Endodermal cell (in vitro differentiated cells): ENCODE measurements at regions not wholly inside any gene's neighbourhood (a gene's known extent, or its start where the extent isn't known, plus 50 kb on each side); places are given as distances from the start of the nearest gene placed in this dataset.
"Not testable (repeated sequence)": the region's sequence is repeated elsewhere in the genome, so short reads cannot be mapped to it uniquely, and the experiment has no call there.

Experiments used
- DNase-seq: peaks from one replicate; pipeline ENCODE4 v3.0.0-alpha.2; 2017
- H3K27ac ChIP-seq: 2 replicates; pipeline ENCODE4 v1.5.1; 2013; ENCODE audit warnings: mild to moderate bottlenecking, low read depth, low read length, moderate library complexity
- H3K27me3 ChIP-seq: 2 replicates; pipeline ENCODE4 v1.6.1; 2013; ENCODE audit warnings: mild to moderate bottlenecking, low read length, moderate library complexity; ENCODE audit not compliant: insufficient read depth, control insufficient read depth, poor library complexity, severe bottlenecking
- H3K36me3 ChIP-seq: 2 replicates; pipeline ENCODE4 v1.7.0; 2013; ENCODE audit warnings: mild to moderate bottlenecking, low read length, moderate library complexity; ENCODE audit not compliant: control insufficient read depth, insufficient read depth
- H3K4me1 ChIP-seq: one replicate; pipeline ENCODE4 v1.7.0; 2013; ENCODE audit warnings: low read length; ENCODE audit not compliant: control insufficient read depth, insufficient read depth
- H3K4me3 ChIP-seq: 2 replicates; pipeline ENCODE4 v1.5.1; 2013; ENCODE audit warnings: mild to moderate bottlenecking, low read length, moderate library complexity
- H3K9ac ChIP-seq: 2 replicates; pipeline ENCODE4 v1.6.1; 2013; ENCODE audit warnings: mild to moderate bottlenecking, low read length, moderate library complexity; ENCODE audit not compliant: poor library complexity, severe bottlenecking; ENCODE audit errors: extremely low read depth
- H3K9me3 ChIP-seq: 2 replicates; pipeline ENCODE4 v1.6.1; 2013; ENCODE audit warnings: mild to moderate bottlenecking, low read length, moderate library complexity; ENCODE audit not compliant: control insufficient read depth
- H3K27ac Mint-ChIP-seq: 2 replicates; pipeline ENCODE4 v1.8.0; 2020; ENCODE audit warnings: mixed read lengths
- H3K27me3 Mint-ChIP-seq: 2 replicates; pipeline ENCODE4 v1.8.0; 2021; ENCODE audit warnings: mild to moderate bottlenecking, mixed read lengths; ENCODE audit not compliant: insufficient read depth
- H3K36me3 Mint-ChIP-seq: 2 replicates; pipeline ENCODE4 v1.8.0; 2020; ENCODE audit warnings: low read depth, mixed read lengths
- H3K4me1 Mint-ChIP-seq: 2 replicates; pipeline ENCODE4 v1.8.0; 2020; ENCODE audit warnings: mixed read lengths
- H3K4me3 Mint-ChIP-seq: 2 replicates; pipeline ENCODE4 v1.8.0; 2020; ENCODE audit warnings: mild to moderate bottlenecking, moderate library complexity, mixed read lengths
- H3K9me3 Mint-ChIP-seq: 2 replicates; pipeline ENCODE4 v1.8.0; 2020; ENCODE audit warnings: mild to moderate bottlenecking, mixed read lengths
- WGBS, 2 experiments: methylation state at CpG; one replicate each; pipeline versions ENCODE4 v1.1.5 to v1.1.7; 2013; ENCODE audit warnings: missing lambda C conversion rate in 2 of 2, mixed read lengths in 1 of 2; ENCODE audit not compliant: insufficient coverage in 1 of 2, insufficient read length in 1 of 2; 5-methylcytosine and 5-hydroxymethylcytosine counted together
- TF ChIP-seq, protein P1 (sequence below): fragments of 200-600 bp; sonication (generic); conservative IDR thresholded peaks from 2 replicates; pipeline ENCODE4 v1.5.0; 2021; ENCODE audit warnings: antibody characterized with exemption, mild to moderate bottlenecking

DNA sequence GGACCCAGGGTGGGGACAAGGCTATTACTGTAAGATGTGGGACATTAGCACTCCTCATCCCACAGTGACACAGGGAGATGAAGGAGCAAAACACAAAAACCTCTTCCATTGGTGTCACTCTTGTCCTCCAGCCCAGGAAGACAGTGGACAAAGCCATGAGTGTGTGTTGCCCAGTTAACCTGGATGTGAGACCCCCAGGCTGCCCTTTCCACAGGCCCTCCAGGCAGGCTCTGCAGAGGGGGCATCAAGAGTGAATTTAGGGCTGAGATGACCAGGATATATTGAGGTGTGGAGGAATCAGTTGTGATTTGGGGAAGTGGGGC, 111.3 kb downstream of the GGTLC2 start:
- Mint-ChIP-seq H3K9me3 (no peaks in the 10 kb centered on the region), H3K36me3 (no peaks in the 10 kb centered on the region), H3K27me3 (peaks cover 59% of the 10 kb centered on the region), H3K4me1 (no peaks in the 10 kb centered on the region), H3K4me3 (no peak overlapping the region), H3K27ac (no peak overlapping the region)
- no peak for DNase-seq
- Histone ChIP-seq H3K4me1 (no peaks in the 10 kb centered on the region), H3K9me3 (no peaks in the 10 kb centered on the region), H3K4me3 (no peak overlapping the region), H3K9ac (no peak overlapping the region), H3K27me3 (peaks cover 23% of the 10 kb centered on the region), H3K27ac (no peak overlapping the region), H3K36me3 (no peaks in the 10 kb centered on the region)
- TF ChIP-seq, protein P1, sequence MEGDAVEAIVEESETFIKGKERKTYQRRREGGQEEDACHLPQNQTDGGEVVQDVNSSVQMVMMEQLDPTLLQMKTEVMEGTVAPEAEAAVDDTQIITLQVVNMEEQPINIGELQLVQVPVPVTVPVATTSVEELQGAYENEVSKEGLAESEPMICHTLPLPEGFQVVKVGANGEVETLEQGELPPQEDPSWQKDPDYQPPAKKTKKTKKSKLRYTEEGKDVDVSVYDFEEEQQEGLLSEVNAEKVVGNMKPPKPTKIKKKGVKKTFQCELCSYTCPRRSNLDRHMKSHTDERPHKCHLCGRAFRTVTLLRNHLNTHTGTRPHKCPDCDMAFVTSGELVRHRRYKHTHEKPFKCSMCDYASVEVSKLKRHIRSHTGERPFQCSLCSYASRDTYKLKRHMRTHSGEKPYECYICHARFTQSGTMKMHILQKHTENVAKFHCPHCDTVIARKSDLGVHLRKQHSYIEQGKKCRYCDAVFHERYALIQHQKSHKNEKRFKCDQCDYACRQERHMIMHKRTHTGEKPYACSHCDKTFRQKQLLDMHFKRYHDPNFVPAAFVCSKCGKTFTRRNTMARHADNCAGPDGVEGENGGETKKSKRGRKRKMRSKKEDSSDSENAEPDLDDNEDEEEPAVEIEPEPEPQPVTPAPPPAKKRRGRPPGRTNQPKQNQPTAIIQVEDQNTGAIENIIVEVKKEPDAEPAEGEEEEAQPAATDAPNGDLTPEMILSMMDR: no peak

DNA sequence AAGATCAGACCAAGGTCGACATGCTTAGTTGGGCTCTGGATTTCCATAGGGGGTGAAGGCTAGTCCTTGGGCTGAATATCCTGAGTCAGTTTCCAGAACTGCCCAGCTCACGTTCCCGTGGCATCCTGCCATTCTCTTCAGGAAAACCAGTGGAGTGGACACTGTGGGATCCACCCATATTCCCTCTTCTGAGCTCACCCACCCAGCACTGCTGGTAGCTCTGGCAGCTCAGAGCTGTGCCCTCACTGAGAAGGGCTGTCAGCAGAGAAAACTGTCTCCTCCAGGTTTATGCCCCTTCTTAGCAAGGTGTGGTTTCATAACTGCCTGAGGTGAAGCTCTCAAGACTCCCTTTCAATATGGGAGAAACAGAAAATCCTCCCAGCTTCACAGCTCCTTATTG, 111.7 kb downstream of the GGTLC2 start:
- Histone ChIP-seq H3K4me3 (no peak overlapping the region), H3K9ac (no peak overlapping the region), H3K4me1 (no peaks in the 10 kb centered on the region), H3K27me3 (peaks cover 21% of the 10 kb centered on the region), H3K36me3 (no peaks in the 10 kb centered on the region), H3K9me3 (no peaks in the 10 kb centered on the region), H3K27ac (no peak overlapping the region)
- no peak overlapping the region for H3K27ac Mint-ChIP-seq
- 86 to 91% methylated on average over 3 of the region's 3 CpGs for WGBS, 2 experiments
- H3K9me3 Mint-ChIP-seq: no peaks in the 10 kb centered on the region
- H3K36me3 Mint-ChIP-seq: no peaks in the 10 kb centered on the region
- no peak for DNase-seq
- H3K27me3 Mint-ChIP-seq: peaks cover 61% of the 10 kb centered on the region
- TF ChIP-seq, protein P1: no peak
- H3K4me1 Mint-ChIP-seq: no peaks in the 10 kb centered on the region
- H3K4me3 Mint-ChIP-seq: no peak overlapping the region

DNA sequence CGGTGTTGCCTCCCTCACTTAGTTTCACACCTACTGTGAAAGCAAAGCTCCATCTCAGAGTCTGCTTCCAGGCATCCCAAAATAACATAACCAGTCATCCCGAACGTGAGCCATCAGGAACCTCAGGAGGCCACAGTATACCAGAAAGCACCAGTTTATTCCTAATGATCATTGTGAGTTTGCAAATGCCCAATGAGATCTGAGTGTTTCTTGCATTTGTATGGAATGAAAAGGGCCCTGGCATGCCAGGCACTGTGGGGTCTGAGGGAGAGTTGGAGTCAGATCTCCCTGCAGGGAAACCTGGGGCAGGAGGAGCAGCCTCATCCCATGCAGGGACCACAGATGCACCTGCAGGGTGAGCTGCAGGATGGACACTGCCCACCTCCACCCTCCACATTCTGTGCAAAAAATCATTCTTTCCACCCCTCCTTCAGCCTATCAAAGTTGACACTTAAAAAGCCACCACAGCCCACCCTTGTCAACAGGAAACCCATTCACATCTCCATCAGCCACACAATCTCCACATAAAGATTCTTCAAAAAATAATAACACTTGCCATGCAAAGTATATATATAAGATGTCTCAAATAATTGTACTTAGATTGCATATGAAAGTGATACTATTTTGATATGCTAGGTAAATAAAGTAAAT, 112.3 kb downstream of the GGTLC2 start:
- not testable (repeated sequence) for H3K27ac ChIP-seq, H3K4me1 ChIP-seq, H3K4me3 Mint-ChIP-seq, H3K36me3 Mint-ChIP-seq, H3K9ac ChIP-seq, H3K27ac Mint-ChIP-seq, H3K9me3 ChIP-seq, H3K36me3 ChIP-seq, H3K4me3 ChIP-seq, DNase-seq, H3K9me3 Mint-ChIP-seq, H3K4me1 Mint-ChIP-seq
- WGBS, 2 experiments: 71% methylated on average over 2 to 3 of the region's 3 CpGs
- peaks cover 17% of the 10 kb centered on the region for H3K27me3 ChIP-seq
- H3K27me3 Mint-ChIP-seq: peaks cover 61% of the 10 kb centered on the region

DNA sequence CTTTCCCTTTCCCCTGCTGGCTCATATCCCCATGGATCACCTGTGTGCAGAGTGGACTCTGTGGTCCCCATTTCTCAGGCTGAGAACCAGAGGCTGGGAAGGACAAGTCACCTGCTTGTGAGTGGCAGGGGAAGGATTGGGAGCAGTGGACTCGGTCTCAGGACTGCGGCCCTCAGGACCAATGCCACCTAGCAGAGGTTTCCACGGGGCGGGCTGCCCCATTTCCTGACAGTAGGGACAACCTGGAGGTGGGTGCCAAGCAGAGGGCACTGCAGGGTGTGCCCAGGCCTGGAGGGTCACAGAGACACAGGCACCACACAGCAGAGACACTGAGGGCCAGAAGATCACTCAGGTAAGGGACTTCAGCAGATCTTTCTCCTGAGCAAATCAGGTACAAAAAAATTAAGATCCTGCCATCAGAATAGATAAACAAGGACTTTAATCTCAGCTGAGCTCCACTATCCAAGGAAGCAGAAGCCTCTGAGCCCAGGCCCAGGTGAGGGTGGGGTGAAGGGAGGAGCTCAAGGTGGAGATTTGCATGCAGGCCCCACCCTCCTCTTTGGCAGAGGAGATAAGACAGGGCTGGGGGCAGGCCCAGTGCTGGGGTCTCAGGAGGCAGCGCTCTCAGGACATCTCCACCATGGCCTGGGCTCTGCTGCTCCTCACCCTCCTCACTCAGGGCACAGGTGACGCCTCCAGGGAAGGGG, 113.8 kb downstream of the GGTLC2 start:
- not testable (repeated sequence) for H3K36me3 Mint-ChIP-seq, H3K9me3 Mint-ChIP-seq, H3K27ac ChIP-seq, H3K36me3 ChIP-seq, H3K9ac ChIP-seq, H3K4me1 ChIP-seq, H3K4me3 ChIP-seq, DNase-seq, H3K4me3 Mint-ChIP-seq, H3K27ac Mint-ChIP-seq, H3K9me3 ChIP-seq, H3K4me1 Mint-ChIP-seq
- H3K27me3 ChIP-seq: peaks cover 22% of the 10 kb centered on the region
- H3K27me3 Mint-ChIP-seq: peaks cover 64% of the 10 kb centered on the region
- WGBS, 2 experiments: 69% methylated on average over 6 of the region's 6 CpGs; no CpG with 5 or more reads in 1 of the 2 experiments
